ENCODE measurements at regions not wholly inside any gene's neighbourhood (a gene's known extent, or its start where the extent isn't known, plus 50 kb on each side); places are given as distances from the start of the nearest gene placed in this dataset.

DNA sequence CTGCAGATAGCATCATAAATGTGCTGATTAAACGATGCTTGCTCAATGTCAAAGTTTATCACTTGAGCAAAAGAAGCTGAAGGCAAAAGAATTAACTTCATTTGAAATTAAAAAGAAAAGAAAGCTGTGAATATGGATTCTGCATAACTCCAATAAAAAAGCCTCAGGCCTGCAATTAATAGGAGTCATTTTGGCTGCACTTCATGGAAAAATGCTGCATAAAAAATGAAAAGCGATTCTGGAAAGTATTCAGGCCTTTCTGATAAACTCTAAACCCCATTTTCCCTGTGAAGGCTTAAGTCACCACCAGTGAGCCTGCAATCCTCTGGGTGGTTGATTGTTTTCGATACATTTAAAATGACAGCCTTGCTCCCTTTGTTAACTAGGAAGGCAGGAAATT is 1793.4 kb downstream of the SUCLG1 start:
- BruUV-seq (replicated peaks): no TSS peak
- in situ Hi-C loops (cut with HindIII; ENCODE audit: low pct_unique_long_range_greater_than_20kb, low sequenced_read_pairs): no loop called here

DNA sequence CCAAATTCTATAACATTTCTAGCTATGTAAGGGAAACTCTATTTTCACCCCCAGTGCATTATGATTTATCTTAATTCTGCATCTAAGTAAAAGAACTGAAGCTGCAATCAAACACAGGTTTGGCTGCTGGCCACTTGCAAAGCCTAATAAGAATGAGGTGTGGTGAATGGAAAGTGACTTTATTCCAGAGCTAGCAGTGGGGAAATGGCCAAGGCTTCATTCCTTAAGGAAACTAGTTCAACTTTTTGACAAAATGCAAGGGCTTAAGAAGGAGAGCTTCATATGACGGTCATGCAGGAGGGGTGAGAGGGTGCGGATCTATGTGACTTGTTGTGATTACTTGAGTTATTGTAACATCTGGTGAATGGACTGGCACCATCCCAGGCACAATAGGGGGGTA is 1802.0 kb downstream of the SUCLG1 start:
- intact Hi-C loops (cut with micrococcal nuclease; ENCODE audit: unreplicated experiment): no loop called here
- CTCF ChIA-PET: interaction anchor here (0.6 kb wide), 1 partner anchor 973 kb away, joined by 4 read pairs; no protein-coding TSS in a partner anchor
- Histone ChIP-seq H3K4me1 (ENCODE audit: control insufficient read depth, insufficient read depth, low read length) (no peaks in the 10 kb centered on the region), H3K36me3 (ENCODE audit: control insufficient read depth, insufficient read depth, low read length) (no peaks in the 10 kb centered on the region), H3K27ac (ENCODE audit: low read length) (no peak overlapping the region), H3K9me3 (ENCODE audit: control insufficient read depth, insufficient read depth, low read depth, low read length) (no peaks in the 10 kb centered on the region), H3K27me3 (ENCODE audit: control insufficient read depth, insufficient read depth, low read length) (no peaks in the 10 kb centered on the region), H3K4me3 (ENCODE audit: low read depth in 2 of 2, low read length in 2 of 2) (no peak overlapping the region)
- no peak for TF ChIP-seq POLR2AphosphoS5 (IDR thresholded peaks at IDR 0.05; ENCODE audit: low read depth, low read length)
- no peak for TF ChIP-seq TCF7L2 (IDR thresholded peaks at IDR 0.05; ENCODE audit: low read depth, low read length)
- TF ChIP-seq, protein P1, sequence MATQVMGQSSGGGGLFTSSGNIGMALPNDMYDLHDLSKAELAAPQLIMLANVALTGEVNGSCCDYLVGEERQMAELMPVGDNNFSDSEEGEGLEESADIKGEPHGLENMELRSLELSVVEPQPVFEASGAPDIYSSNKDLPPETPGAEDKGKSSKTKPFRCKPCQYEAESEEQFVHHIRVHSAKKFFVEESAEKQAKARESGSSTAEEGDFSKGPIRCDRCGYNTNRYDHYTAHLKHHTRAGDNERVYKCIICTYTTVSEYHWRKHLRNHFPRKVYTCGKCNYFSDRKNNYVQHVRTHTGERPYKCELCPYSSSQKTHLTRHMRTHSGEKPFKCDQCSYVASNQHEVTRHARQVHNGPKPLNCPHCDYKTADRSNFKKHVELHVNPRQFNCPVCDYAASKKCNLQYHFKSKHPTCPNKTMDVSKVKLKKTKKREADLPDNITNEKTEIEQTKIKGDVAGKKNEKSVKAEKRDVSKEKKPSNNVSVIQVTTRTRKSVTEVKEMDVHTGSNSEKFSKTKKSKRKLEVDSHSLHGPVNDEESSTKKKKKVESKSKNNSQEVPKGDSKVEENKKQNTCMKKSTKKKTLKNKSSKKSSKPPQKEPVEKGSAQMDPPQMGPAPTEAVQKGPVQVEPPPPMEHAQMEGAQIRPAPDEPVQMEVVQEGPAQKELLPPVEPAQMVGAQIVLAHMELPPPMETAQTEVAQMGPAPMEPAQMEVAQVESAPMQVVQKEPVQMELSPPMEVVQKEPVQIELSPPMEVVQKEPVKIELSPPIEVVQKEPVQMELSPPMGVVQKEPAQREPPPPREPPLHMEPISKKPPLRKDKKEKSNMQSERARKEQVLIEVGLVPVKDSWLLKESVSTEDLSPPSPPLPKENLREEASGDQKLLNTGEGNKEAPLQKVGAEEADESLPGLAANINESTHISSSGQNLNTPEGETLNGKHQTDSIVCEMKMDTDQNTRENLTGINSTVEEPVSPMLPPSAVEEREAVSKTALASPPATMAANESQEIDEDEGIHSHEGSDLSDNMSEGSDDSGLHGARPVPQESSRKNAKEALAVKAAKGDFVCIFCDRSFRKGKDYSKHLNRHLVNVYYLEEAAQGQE (IDR thresholded peaks at IDR 0.05; ENCODE audit: insufficient read depth in 1 of 2, low read depth in 2 of 2, low read length in 1 of 2): no peak
- no peak for TF ChIP-seq SIN3A (IDR thresholded peaks at IDR 0.05; ENCODE audit: borderline replicate concordance, insufficient read depth, low read depth, low read length)
- TF ChIP-seq, protein P2, sequence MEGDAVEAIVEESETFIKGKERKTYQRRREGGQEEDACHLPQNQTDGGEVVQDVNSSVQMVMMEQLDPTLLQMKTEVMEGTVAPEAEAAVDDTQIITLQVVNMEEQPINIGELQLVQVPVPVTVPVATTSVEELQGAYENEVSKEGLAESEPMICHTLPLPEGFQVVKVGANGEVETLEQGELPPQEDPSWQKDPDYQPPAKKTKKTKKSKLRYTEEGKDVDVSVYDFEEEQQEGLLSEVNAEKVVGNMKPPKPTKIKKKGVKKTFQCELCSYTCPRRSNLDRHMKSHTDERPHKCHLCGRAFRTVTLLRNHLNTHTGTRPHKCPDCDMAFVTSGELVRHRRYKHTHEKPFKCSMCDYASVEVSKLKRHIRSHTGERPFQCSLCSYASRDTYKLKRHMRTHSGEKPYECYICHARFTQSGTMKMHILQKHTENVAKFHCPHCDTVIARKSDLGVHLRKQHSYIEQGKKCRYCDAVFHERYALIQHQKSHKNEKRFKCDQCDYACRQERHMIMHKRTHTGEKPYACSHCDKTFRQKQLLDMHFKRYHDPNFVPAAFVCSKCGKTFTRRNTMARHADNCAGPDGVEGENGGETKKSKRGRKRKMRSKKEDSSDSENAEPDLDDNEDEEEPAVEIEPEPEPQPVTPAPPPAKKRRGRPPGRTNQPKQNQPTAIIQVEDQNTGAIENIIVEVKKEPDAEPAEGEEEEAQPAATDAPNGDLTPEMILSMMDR (IDR thresholded peaks at IDR 0.05): no peak
- ATAC-seq (no peak), DNase-seq (ENCODE audit: low read depth, low spot score) (no peak)
- BruUV-seq (replicated peaks): no TSS peak
- POLR2A ChIA-PET: interaction anchor here (0.5 kb wide), 1 partner anchor 365 kb away, joined by 3 read pairs; no protein-coding TSS in a partner anchor
- in situ Hi-C loops (cut with HindIII; ENCODE audit: low pct_unique_long_range_greater_than_20kb, low sequenced_read_pairs): no loop called here

More for the DNA sequence above, 1793.4 kb downstream of the SUCLG1 start:
- DNase-seq (ENCODE audit: low read depth, low spot score) (no peak), ATAC-seq (no peak)
- H3K9me3 ChIP-seq (ENCODE audit: control insufficient read depth, insufficient read depth, low read depth, low read length): no peaks in the 10 kb centered on the region
- no peaks in the 10 kb centered on the region for H3K27me3 ChIP-seq (ENCODE audit: control insufficient read depth, insufficient read depth, low read length)
- H3K4me1 ChIP-seq (ENCODE audit: control insufficient read depth, insufficient read depth, low read length): no peaks in the 10 kb centered on the region
- ChIA-PET POLR2A (no interaction called here), CTCF (no interaction called here)
- intact Hi-C loops (cut with micrococcal nuclease; ENCODE audit: unreplicated experiment): no loop called here
- H3K4me3 ChIP-seq (ENCODE audit: low read depth in 2 of 2, low read length in 2 of 2): no peak overlapping the region
- no peaks in the 10 kb centered on the region for H3K36me3 ChIP-seq (ENCODE audit: control insufficient read depth, insufficient read depth, low read length)
- TF ChIP-seq SIN3A (IDR thresholded peaks at IDR 0.05; ENCODE audit: borderline replicate concordance, insufficient read depth, low read depth, low read length) (no peak), POLR2AphosphoS5 (IDR thresholded peaks at IDR 0.05; ENCODE audit: low read depth, low read length) (no peak), TCF7L2 (IDR thresholded peaks at IDR 0.05; ENCODE audit: low read depth, low read length) (no peak)
- TF ChIP-seq, protein P2 (IDR thresholded peaks at IDR 0.05): no peak
- TF ChIP-seq, protein P1 (IDR thresholded peaks at IDR 0.05; ENCODE audit: insufficient read depth in 1 of 2, low read depth in 2 of 2, low read length in 1 of 2): no peak
- no peak overlapping the region for H3K27ac ChIP-seq (ENCODE audit: low read length)

Data from Panc1 (cell line).